Skeletal muscle cell (primary cell): ENCODE measurements at regions not wholly inside any gene's neighbourhood (a gene's known extent, or its start where the extent isn't known, plus 50 kb on each side); places are given as distances from the start of the nearest gene placed in this dataset.

Experiments used
- DNase-seq: peaks from one replicate; pipeline ENCODE4 v3.0.0-alpha.2; 2010; ENCODE audit warnings: low read depth
- H3K4me3 ChIP-seq: 2 replicates; pipeline ENCODE4 v1.5.1; 2011; ENCODE audit warnings: low read depth, mild to moderate bottlenecking, control low read depth, low read length, moderate library complexity

DNA sequence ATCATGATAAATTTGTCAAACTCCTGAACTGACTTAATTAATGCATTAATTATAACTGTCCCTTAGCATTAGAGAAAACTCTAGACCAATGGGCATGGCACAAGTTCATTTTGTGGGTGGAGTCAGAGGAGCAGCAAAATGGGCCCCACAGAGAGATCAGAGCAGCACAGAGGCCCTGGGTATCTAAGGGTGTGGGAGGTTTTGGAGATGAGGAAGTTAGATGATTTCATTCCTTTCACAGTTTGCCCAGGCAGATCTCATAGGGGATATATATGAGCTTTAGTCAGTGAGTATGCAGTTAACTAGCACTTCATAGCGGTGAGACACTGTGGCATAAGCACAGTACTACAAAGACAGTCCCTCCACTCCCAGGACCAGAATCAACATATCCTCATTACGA, 117.3 kb downstream of the MAB21L3 start:
- DNase-seq, result no peak
- H3K4me3 ChIP-seq, result no peak overlapping the region

GRCh38 chr1:116230712-116231111, 119.5 kb downstream of the MAB21L3 start:
- H3K4me3 ChIP-seq, result no peak overlapping the region
- no peak for DNase-seq

DNA sequence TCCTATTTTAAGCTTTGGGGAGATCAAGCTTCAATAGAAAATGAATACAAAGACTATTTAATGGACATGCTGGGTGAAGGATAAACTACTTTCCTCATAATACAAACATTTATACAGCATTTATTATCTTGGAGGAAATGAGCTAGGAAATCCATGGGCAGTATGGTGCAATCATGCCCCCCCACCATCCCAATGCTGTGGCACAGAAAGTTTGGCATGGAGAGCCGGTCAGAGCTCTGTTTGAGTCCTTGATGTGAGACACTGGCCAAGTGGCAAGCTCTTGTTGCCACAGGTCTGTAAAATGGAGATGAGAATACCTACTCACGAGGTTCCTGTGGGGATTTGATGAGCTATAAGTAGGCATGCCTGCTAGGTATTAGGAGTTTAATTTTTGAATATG, 120.6 kb downstream of the MAB21L3 start:
- H3K4me3 ChIP-seq, result no peak overlapping the region
- DNase-seq, result no peak

DNA sequence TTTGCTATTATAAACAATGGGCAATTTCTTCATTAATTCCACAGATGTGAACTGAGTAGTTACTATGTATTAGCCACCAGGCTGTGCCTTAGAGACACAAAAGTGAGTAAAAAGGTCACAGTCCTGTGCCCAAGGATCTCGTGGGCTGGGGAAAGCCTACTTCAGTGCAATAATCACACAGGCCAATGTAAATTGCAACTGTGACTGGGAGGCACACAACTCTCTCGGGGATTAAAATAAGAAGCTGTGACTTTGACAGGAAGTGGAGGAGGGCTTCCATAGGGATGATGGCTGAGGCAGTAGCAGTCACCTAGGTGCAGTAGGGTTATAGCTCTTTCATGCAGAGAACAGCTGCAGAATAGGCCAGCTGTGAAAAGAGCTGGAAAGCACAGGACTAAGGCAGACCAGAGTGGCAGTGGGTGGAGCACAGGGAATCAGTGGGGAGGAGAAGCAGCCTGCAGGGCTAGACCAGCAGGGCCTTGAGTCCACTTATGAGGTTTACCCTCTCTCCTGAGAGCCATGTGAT, 121.9 kb downstream of the MAB21L3 start:
- no peak overlapping the region for H3K4me3 ChIP-seq
- DNase-seq, result no peak

DNA sequence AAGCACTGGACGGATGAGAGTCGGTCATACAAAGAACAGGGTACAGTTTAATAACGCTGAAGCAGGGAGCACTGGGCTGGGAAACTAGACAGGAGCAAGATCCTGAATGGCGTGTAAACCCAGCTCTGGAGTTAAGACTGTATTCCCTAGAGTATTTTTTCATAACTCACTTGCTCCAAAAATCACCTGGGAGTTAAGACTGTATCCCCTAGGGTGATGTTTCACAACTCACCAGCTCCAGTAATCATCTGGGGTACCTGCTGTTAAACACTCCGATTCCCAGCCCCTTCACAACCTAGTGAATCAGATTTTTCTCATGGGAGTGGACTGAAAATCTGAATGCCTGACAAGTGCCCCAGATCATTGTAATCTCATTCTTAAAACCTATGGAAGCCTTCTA, 123.2 kb downstream of the MAB21L3 start:
- H3K4me3 ChIP-seq, result no peak overlapping the region
- DNase-seq, result no peak

DNA sequence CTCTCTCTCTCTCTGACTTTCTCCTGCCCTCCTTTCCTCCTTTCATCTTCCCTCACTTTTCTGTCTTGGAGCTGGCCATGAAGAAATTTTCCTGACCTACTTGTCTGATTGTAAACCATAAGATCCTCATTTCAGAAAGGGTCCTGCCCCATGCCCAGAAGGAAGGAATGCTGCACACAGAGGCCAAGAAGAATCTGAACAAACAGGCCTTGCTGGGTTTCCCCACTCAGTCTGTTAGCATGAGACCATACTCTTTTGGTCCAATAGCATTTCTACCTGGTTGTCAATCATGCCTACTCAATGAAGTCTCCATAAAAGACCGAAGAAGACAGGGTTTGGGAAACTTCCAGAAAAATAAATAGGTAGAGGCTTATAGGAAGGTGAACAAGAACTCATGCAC, 128.7 kb downstream of the MAB21L3 start:
- no peak for DNase-seq
- H3K4me3 ChIP-seq, result no peak overlapping the region

- DNase-seq, result no peak
- H3K4me3 ChIP-seq, result no peak overlapping the region
Observed at GRCh38 chr1:116242741-116243140, 130.3 kb upstream of the ATP1A1 start.

DNA sequence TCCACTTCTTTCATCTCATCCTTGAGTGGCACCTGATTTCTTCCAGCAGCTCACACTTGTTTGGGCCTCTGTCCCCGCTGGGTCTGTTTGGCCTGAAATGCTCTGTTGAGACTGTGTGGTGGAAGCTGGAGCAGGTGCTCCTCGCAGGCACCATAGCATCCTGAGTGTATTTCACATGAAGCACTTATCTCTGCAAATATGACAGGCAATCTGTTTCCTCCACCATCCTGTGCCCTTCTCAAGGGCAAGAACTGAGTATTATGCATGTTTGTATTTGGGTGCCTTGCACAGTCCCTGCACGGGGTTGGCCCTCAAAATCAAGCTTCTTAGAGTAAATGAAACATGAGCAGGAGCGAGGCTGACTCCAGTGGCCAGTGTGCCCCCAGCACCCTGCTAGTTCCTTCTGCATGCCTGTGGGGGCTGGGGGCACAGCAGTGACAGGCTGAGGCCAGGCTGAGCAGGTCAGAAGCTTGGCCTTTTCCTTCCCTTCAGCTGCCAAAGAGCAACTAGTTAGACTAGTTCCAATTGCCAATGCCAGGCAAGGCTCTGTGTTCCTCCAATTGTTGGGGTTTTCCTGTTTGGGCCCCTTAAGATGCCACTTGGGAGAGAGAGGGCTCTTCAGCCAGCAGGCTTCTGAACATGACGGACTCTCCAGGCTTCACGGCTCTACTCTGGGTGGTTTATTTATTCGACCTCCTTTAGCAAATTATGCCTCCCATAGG, 129.6 kb upstream of the ATP1A1 start:
- DNase-seq, result no peak
- no peak overlapping the region for H3K4me3 ChIP-seq

GRCh38 chr1:116246174-116246573, 126.9 kb upstream of the ATP1A1 start:
- no peak overlapping the region for H3K4me3 ChIP-seq
- no peak for DNase-seq

GRCh38 chr1:116252271-116252670, 120.8 kb upstream of the ATP1A1 start:
- DNase-seq, result no peak
- H3K4me3 ChIP-seq, result no peak overlapping the region

- DNase-seq, result no peak
Observed at GRCh38 chr1:116252785-116253184, 120.3 kb upstream of the ATP1A1 start.

GRCh38 chr1:116253566-116254382, 119.3 kb upstream of the ATP1A1 start:
- H3K4me3 ChIP-seq, result no peak overlapping the region

More at GRCh38 chr1:116252785-116253184, 120.3 kb upstream of the ATP1A1 start:
- no peak overlapping the region for H3K4me3 ChIP-seq

GRCh38 chr1:116254776-116255175, 118.3 kb upstream of the ATP1A1 start:
- DNase-seq, result no peak
- no peak overlapping the region for H3K4me3 ChIP-seq

More at GRCh38 chr1:116253566-116254382, 119.3 kb upstream of the ATP1A1 start:
- DNase-seq, result no peak

GRCh38 chr1:116255486-116256285, 117.4 kb upstream of the ATP1A1 start:
- DNase-seq, result no peak
- H3K4me3 ChIP-seq, result no peak overlapping the region

GRCh38 chr1:116256286-116256649, 116.8 kb upstream of the ATP1A1 start:
- no peak overlapping the region for H3K4me3 ChIP-seq
- DNase-seq, result no peak

DNA sequence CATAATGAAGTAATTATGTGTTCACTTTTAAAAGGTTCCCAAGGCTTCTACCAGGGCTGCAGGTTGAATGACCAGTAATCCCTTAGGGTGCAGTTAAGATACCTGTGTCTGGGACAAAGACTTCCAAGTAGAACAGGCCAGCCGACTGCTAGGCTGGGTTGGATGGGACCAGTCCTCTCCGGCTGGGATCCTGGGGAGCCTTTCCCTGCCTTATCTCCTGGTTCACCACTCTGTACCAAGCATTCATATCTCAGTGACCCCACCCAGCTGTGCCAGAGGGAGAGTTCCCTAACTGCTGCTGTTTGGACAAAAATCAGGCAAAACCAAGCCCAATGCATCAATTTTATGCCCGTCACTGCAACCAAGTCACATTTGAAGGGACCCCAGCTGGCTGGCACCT, 116.2 kb upstream of the ATP1A1 start:
- DNase-seq, result no peak
- no peak overlapping the region for H3K4me3 ChIP-seq

DNA sequence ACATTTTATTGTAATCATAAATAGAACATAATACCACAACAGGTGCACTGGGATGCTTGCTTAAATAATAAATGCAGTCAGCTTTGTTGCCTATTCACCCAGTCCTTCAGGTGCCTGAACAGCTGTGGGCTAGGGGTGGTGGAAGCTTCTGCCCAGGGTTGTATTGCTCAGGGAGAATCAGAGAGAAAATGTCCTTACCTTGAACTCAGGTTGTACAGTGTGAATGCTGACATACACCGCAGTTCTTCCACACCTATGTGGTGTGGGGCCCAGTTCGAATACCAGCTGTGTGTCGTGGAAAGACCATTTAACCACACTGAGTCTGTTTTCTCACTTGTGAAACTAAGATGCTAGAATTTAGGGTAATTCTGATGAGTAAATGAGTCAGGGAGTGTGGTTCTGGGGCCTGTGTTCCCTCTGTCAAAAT, 115.7 kb upstream of the ATP1A1 start:
- H3K4me3 ChIP-seq, result no peak overlapping the region
- no peak for DNase-seq

DNA sequence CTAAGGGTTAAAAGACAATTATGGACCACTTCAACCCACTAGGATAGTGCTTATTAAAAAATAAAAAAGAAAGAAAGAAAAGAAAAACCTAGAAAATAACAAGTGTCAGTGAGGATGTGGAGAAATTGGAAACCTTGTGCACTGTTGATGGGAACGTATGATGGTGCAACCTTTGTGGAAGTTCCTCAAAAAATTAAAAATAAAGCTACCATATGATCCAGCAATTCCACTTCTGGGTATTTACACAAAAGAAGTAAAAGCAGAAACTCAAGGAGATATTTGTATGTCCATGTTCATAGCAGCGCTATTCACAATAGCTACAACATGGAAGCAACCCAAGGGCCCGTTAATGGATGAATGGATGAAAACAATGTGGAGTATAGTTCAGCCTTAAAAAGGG, 115.2 kb upstream of the ATP1A1 start:
- H3K4me3 ChIP-seq, result no peak overlapping the region
- no peak for DNase-seq

DNA sequence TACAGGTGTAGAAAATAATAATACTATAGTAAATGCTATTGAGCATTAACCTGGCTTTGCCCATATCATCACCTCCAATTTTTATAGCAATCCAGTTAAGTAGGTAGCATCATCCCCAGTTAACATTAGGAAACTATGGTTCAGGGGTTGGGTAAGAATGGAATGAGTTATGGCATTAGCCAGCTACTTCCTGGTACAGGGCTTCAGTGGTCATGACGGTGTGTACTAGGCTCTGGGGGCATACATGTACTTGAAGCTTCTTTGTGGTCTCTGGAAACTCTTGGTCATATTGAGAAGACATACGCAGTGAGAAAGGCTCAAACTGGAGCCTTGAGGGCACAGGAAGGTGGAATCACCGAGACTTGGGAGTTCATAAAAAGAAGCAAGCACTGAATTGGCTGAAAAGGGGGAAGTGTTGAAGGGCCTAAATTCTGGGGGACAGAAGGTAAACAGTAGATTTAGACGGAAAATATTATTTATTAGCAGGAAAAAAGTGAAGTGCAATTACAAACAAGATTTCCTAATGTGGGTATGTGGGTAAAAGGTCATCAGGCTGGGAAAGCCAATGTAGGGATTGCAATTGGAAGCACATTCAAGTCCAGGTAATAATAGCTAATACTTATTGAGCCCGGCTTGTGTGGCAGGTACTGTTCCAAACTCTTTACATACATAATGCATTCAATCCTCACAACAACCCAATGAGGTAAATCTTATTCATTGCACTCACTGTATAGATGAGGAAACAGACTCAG, 114.2 kb upstream of the ATP1A1 start:
- no peak for DNase-seq
- no peak overlapping the region for H3K4me3 ChIP-seq
